ENCODE measurements at regions not wholly inside any gene's neighbourhood (a gene's known extent, or its start where the extent isn't known, plus 50 kb on each side); places are given as distances from the start of the nearest gene placed in this dataset.
"Not testable (repeated sequence)": the region's sequence is repeated elsewhere in the genome, so short reads cannot be mapped to it uniquely, and the experiment has no call there.

DNA sequence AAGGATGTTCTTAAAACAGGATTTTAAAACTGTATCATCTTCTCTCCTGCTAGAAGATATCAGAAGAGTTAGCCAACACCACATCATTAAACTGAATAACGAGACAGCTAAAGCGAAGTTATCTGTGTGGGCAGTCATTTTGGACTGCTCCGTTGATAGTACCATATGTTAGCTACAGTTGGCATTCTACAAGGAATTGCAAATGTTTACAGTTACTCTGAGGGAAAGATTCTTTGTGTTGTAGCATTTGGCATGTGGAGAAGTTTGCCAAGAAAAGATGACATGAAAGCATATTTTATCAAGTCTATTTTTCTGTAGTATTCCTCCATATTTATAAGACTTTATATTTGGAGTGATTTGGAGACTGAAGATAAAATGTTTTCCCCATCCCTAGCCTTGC, 464.4 kb upstream of the POM121L12 start:
- no peak for DNase-seq

DNA sequence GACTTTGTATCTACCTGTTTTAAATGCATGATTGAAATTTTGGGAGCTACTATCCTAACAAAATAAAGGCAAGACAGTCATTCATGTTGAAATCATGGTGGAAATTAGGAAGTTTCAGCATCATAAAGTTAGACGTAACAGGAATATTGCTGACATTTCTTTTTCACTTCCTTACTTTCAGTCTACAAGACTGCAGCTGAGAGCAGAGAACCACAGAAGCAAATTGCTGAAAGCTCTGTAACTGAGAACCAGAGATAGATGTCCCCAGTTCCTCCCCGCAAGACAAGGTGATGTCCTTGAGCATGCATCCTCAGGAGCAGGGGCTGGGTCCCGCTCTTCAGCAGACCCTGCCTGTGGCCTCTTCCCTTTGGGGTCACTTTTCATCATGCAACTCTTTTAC, 466.3 kb upstream of the POM121L12 start:
- DNase-seq = no peak

DNA sequence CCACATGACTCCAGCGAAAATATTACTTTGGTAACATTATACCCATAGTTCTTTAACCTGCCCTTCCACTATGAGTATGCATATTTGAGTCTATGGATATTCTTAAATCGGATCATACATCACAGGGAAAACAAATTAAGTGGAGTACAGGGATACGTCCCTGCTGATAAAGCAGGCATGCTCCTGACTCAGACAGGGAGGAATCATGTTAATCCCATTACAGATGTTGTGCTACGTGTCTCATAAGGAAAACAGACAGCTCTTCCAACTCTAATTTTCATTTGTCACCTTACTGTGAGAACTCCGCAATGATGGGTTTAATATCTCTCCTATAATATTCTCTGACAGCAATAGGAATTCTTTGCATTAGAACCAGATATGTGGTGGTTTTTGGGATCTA, 469.5 kb upstream of the POM121L12 start:
- DNase-seq = no peak

DNA sequence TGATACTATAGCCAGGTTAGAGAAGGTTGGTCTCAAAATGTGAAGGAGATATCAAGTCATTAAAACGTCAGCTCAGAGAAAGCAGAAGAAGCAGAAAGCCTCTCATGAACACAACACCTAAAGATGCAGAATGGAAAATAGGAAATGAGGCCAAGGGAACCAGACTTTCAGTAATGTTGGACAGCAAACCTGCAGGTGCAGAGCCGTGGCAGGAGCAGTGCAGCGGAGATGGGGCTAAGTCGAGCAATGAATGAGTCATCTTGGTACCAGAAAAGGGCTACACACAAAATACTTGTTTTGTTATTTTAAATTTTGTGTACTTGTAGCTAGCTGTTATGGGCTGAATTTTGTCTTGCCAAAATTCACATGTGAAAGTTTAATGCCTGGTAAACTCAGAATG, 479.6 kb upstream of the POM121L12 start:
- DNase-seq = no peak

DNA sequence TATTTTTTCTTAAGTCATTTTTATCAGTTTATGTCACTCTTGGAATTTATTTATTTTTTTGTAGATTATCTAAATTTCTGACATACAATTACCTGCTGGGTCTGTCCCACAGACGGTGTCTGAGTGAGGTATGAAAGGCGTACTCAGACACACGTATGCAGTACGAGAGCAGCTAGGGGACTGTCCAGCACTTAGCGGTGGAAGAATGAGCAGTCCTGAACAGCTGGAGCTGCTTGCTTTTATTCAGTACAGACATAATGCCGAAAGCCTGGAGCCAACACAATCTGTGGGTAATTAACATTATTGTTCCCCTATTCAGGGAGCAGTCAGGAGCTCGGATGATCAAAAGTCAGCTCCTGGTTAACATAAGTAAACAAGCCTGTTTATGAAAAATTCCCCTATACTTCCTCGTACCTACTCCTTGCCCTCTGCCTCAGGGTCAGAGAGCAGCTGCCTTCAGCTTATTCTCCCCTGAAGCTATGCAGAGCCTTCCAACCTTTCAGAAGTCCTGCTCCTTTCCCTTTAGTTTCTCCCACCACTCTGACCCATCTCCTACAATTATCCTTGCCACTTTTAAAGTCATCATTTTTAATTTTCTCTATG, 488.0 kb upstream of the POM121L12 start:
- DNase-seq = no peak

DNA sequence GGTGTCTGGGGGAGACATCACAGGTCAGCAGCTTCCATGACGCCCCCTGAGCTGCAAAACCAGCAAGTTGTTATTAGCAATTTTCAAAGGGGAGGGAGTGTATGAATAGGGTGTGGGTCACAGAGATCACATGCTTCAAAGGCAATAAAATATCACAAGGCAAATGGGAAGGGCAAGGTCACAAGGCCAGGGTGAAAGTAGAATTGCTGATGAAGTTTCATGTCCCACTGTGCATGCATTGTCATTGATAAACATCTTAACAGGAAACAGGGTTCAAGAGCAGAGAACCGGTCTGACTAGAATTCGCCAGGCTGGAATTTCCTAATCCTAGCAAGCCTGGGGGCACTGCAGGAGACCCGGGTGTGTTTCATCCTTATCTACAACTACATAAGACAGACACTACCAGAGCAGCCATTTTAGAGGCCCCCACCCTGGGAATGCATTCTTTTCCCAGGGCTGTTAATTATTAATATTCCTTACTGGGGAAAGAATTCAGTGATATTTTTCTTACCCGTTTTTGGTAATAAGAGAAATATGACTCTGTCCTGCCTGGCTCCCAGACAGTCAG, 494.2 kb upstream of the POM121L12 start:
- DNase-seq = not testable (repeated sequence)

DNA sequence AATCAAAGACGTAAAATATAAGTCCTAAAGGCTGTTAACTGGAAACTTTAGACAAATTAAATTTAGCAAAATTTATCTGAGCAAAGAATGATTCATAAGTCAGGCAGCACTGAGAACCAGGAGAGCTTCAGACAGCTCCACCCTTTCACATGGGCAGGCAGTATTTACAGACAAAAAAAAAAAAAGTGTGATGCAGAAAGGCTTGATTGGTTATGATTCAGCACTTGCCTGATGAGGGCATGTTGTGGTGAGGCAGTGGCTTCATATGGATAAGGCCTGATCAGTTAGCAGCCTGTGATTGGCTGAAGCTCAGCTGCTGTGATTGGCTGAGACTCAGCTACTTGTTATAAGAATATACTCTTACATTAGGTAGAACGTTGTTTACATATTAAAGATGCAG, 495.4 kb upstream of the POM121L12 start:
- no peak for DNase-seq

DNA sequence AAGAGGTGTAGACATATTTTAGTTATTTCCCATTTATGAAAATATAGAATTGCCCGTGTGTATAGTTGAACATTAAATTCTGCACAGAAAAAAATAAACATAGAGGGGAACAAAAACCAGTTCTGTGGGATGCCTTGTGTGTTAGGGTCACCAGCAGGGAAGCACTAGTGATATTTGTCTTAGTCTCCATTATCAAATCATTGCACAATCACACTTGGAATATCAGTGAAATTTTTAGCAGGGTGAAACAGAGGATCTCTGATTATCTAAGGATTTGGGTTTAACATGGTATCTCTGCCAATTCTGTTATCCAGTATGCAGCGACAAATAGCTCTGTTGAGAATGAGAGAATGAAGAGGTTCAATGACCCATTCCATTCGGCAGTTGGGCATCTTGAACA, 496.0 kb upstream of the POM121L12 start:
- no peak for DNase-seq

DNA sequence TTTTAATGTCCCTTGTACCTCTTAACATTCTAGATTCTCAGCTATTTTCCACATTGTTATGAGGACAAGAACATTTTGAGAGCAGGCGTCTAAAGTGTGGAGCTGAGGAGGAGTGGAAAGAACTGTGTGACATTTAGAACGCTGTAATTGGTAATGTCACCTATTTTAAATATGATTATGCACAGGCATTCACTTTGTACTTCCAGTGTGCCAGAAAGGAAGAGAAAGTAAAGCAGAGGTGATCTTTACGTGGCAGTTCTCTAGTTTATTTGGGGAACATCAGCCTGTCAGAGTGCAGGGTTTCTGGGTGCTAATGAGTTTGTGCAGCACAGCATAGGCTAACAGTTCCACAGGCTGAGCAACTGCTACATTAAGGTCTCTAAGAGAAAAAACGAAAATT, 498.4 kb upstream of the POM121L12 start:
- DNase-seq = no peak

DNA sequence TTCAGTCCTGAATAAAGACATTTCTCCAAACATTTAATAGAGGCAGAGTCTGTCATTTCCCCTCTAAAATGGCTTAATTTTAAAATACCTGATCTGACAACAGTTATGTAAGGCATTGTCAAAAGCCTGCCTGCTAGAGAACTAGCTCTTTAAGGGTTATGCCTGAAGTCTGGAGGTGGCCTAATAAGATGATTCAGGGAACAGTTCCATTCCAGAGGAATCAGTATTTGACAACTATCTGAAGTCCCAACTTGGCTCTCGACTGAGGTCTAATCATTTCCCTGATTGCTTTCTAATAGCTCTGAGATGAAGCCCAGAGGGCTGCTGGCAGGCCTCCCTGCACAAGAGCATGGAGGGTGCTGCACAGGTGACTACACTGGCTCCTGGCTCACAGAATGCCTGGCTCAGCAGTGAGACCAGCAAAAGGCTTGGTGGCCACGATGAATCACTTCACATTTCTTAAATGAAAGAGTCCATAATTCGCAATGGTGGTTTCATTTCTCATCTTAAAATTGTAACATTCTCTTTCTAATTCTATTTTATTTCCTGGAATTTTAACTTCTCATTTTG, 509.6 kb upstream of the POM121L12 start:
- DNase-seq = no peak

DNA sequence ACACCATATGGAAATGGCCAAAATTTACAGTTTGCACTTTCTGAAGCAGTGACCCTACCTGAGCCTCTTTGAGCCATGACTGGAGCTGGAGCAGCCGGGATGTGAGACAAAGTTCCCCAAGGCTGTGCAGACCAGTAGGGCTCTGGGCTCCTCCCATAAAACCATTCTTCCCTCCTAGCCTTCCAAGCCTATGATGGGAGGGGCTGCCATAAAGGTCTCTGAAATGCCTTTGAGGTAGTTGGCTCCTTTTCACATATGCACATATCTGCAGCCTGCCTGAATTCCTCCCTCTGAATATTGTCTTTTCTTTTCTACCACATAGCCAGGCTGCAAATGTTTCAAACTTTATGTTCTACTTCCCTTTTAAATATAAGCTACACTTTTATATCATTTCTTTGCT, 516.6 kb upstream of the POM121L12 start:
- DNase-seq = no peak

DNA sequence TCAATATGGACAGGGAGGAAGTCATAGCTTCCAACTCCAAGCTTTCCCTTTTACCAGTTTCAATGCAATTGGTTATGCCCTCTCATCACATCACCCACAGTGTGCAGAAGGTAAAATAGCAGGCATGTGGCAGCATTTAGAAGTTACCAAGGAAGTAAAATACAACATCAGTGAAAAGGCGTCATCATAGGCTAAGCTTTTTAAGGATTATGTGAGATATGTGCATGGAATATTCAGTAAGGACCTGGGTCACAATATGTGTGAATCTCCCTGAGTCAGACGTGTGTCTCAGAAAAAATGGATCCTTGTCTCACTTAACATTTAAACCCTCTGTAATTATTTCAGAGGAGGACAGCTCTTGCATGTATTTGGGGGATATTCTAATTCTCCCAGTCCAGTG, 522.8 kb upstream of the POM121L12 start:
- no peak for DNase-seq

DNA sequence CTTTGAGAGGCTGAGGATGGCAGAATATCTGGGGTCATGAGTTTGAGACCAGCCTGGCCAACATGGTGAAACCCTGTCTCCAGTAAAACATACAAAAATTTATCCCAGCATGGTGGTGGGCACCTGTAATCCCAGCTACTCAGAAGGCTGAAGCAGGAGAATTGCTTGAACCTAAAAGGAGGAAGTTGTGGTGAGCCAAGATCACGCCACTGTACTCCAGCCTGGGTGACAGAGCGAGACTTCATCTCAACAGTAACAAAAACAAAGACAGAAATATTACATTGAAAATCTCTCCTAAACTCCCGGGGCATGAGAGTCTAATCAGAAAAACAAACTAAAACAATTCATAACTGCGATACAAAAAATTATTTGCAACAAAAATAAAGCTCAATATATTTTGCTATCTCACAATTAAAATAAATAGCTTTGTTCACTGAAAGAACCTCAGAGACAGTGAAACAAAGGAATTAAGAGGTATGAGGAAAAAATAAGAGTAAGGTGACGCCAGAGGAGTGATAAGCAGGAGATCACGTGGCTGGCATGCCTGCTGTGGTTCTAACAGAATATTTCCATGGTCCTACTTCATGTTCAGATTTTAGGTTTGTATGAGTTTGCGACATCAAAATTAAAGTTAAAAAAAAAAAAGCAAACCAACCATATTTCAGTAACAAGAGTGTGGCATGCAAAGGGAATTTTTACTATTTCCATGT, 527.7 kb upstream of the POM121L12 start:
- DNase-seq = no peak

DNA sequence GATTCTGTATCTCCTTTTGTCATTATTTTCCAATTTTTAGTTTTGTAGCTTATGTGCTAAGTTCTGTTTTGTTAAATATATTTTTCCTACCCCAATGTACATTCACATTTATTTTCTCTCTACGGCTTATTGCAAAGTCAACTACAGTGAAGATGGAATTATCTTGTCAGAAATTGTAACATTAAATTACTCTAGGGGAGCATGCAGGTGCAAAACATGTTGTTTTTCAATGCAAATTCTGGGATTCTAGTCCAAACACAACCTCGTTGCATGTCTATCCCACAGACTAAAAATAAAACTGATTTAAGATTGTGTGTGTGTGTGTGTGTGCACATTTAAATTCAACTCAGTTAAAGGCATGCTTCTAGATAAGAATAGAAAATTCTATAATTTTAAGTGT, 529.1 kb upstream of the POM121L12 start:
- DNase-seq = no peak

DNA sequence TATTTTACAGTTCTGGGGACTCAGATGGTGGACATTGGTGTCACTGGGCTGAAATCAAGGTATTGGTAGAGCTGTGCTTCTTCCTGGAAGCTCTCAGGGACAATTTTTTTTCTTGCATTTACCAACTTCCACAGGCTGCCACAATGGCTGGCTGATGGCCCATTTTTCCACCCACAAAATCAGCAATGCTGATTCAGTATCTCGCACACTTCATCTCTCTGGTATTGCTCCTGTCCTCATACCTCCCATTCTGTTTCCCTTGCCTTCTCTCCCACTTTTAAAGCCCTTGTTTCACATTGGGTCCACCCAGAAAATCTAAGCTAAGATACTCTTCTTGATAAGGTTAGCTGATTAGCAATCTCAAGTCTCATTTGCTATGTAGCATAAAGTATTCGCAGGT, 530.9 kb upstream of the POM121L12 start:
- no peak for DNase-seq

DNA sequence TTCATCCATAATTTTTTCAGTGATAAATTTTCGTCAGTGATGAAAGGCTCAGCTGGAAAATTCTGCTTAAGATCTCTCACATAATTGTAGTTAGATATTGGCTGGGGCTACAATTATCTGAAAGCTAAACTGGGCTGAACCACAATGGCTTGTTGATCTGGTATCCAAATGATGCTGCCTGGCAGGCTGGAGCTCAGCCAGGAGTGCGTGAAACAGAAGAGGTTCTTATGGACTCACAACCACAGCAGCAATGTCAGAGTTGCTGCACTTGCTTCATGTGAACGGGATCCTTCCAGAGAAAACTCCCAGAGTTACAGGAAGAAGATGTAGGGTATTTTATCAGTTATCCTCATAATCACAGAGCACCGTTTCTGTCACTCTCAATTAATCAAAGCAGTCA, 533.2 kb upstream of the POM121L12 start:
- DNase-seq = no peak

DNA sequence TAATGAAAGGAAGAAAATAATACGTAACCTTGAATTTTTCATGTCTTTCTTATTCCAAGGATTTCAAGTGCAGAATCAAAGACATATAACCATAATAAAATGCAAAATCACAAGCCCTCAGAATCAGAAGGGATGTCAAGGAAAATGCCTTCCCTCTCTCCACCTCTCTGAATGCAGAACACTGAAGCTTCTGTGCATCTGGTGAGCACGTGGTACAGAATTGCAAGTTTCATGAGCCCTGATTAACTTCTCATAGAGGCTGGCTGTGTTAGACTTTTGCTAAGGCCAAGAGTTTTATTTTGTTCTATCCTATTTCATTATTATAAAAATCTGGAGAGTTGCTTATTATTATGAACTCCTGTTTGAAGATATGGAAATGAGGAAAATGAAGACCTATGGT, 533.7 kb upstream of the POM121L12 start:
- DNase-seq = no peak

DNA sequence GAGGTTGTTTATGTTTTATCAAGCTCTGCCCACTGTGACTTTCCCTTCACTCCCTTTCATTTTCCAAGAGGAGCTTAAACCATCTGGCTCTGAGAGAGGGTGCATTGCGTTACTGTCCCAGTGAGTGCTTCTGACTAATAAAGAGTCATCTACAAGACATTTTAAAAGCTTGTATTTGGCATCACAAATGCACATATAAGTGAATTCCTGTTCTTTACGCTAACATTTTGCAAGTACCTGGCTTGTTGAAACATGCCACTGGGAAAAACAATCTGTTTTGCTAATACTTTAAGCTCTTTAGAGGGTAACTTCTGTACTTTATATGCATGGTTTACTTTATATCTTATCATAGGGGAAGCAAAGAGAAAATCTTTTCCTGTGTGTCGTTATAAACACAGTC, 534.6 kb upstream of the POM121L12 start:
- no peak for DNase-seq

DNA sequence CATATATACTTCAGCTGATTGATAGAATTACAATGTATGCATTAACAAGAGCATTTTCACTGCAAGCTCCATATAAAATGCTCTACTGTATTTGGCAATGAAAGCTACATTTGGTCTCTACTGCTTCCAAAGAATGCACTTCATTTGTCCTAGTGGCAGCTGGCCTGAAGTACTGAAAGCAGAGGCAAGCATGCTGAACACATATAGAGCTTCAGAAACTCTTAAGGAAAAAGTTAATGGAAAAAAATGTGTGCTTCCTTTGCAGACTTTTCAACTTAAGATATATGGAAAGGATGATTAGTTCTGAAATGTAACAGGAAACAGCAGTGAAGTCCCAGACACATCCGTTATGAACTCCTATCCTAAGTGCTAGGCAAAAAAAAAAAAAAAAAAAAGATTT, 537.1 kb upstream of the POM121L12 start:
- DNase-seq = no peak

DNA sequence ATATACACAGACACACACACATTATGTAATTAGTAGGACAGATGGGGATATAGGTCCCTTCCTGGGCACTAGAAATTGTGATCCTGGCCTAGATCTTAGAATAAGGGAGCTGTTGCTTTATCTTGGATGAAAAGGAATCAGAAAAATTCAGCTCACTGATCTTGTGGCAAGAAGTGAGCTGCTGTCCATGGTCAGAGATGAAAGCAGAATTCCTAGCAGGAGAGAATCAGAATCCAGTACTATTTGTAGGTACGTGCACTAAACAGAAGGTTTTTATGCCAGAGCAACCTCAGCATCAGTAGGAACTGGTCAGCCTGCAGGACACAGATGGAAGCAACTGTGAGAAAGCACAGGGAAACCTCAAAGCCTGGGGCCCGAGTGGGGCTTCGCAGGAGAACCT, 549.2 kb upstream of the POM121L12 start:
- DNase-seq = no peak

DNA sequence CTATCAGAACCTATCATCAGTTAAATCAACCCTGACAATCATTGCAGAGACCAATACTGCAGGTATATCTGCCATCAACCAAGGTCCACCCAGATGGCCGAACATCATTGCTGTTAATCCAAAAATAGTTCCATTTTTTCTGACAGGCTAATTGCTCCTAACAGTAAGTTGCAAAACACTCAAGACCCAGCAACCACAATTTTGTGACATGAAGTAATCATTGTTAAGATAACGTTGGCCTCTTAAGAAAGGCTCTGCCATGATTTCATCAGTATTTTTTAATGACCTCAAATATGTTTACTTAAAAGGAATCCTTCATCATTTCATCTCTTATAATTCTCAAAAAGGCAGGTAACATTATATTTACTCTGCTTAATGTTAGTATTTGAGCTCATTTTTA, 553.4 kb upstream of the POM121L12 start:
- no peak for DNase-seq

DNA sequence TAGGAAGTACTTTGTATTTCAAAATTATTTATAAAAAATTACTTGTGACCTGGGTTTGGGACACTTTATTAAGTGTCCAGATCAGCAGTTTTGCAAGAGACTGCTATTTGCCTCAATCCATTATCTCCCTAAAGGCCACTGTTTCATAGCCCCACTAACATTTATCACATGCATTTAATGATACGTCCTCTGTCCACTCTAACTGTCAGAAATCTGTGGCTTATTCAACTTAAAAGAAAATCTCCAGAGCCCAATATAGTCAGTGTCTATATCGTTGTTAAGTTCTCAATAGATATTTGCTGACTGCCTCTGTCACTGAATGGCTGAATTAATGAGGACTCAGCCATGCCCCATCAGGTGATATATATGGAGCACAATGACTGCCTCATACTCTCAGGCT, 553.9 kb upstream of the POM121L12 start:
- DNase-seq = no peak

DNA sequence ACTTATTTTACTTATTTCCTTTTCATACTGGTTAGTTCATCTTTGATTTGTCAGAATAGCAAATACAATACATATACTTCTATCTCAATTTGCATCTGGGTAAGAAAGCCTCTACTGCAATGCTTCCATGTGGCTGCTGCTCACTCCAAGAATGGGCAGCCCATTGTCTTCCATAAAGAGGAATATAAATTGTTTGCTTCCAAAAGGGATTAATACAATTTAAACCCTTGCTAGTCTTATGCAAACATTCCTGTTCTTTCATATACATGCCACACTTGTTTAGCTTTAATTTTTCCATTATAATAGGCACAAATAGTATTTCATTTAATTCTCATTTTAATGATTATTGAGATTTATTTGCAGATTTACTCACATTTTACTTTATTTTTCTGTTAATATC, 555.4 kb upstream of the POM121L12 start:
- no peak for DNase-seq

DNA sequence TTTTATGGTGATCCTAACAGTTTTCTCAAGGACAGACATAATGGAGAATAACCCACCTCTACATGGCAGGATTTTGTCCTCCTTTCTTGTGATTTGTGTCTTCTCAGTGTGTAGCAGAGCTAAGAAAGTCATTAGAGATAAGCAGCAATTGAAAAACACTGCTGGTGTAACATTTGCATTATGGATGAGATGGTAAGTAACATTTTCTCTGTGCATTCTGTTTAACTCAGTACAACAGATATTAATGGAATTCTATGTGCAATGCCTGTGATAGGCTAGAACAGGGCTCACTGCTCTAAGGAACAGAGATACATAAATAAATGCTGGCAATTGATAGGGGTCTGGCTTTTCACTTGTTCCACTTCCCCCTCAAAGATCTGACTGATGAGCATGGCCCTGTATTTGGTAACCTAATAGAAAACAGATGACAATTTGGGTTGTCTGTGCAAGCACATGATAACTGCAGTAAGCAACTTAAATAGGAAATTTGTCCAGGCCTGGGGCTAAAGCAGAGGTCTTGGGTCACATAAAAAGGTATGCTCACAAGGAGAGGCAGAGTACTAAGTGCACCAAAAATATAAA, 560.3 kb upstream of the POM121L12 start:
- DNase-seq = no peak
